CD8-positive, alpha-beta memory T cell (primary cell): ENCODE measurements at regions not wholly inside any gene's neighbourhood (a gene's known extent, or its start where the extent isn't known, plus 50 kb on each side); places are given as distances from the start of the nearest gene placed in this dataset.

Experiments
- CTCF ChIA-PET: fragments of 350-600 bp; sonication (Branson Sonifier 250); formaldehyde crosslinking; loops from one replicate; lab custom pipeline; 2021; ENCODE audit warnings: antibody characterized with exemption; lab: Charles Lee
- POLR2A ChIA-PET: fragments of 350-600 bp; sonication (Branson Sonifier 250); formaldehyde crosslinking; loops from one replicate; lab custom pipeline; 2021; ENCODE audit warnings: antibody characterized with exemption; lab: Charles Lee
- DNase-seq, 5 donors: peaks; one replicate each; pipeline versions ENCODE4 v3.0.0 to v3.0.0-alpha.2; 2020 to 2022; ENCODE audit warnings: mixed read lengths in 1 of 5
- H3K27ac ChIP-seq: one replicate; pipeline ENCODE4 v1.7.0; 2013; ENCODE audit warnings: low read depth, mild to moderate bottlenecking, low read length, moderate library complexity
- H3K27me3 ChIP-seq: 2 replicates; pipeline ENCODE4 v1.7.0; 2013; ENCODE audit warnings: low read length, mild to moderate bottlenecking; ENCODE audit not compliant: insufficient read depth, poor library complexity, severe bottlenecking
- H3K36me3 ChIP-seq: 2 replicates; pipeline ENCODE4 v1.7.0; 2013; ENCODE audit warnings: mild to moderate bottlenecking, low read length, moderate library complexity; ENCODE audit not compliant: insufficient read depth
- H3K4me1 ChIP-seq: 2 replicates; pipeline ENCODE4 v1.7.0; 2013; ENCODE audit warnings: mild to moderate bottlenecking, low read length, moderate library complexity; ENCODE audit not compliant: insufficient read depth
- H3K4me3 ChIP-seq: 2 replicates; pipeline ENCODE4 v1.7.0; 2013; ENCODE audit warnings: mild to moderate bottlenecking, low read length
- H3K9me3 ChIP-seq: 2 replicates; pipeline ENCODE4 v1.7.0; 2013; ENCODE audit warnings: mild to moderate bottlenecking, low read length
- H3K27ac Mint-ChIP-seq, 8 donors: one replicate each; pipeline ENCODE4 v1.8.0; 2020 to 2021; ENCODE audit warnings: mixed read lengths in 8 of 8, mild to moderate bottlenecking in 6 of 8, inconsistent platforms in 3 of 8, moderate library complexity in 3 of 8
- H3K27me3 Mint-ChIP-seq, 2 donors: one replicate each; pipeline ENCODE4 v1.8.0; 2020 to 2021; ENCODE audit warnings: mixed read lengths in 2 of 2, mild to moderate bottlenecking in 1 of 2, moderate library complexity in 1 of 2
- H3K36me3 Mint-ChIP-seq, 3 donors: one replicate each; pipeline ENCODE4 v1.8.0; 2020 to 2021; ENCODE audit warnings: mixed read lengths in 3 of 3, inconsistent platforms in 1 of 3, mild to moderate bottlenecking in 1 of 3
- H3K4me1 Mint-ChIP-seq, 3 donors: one replicate each; pipeline ENCODE4 v1.8.0; 2020 to 2021; ENCODE audit warnings: mixed read lengths in 3 of 3, inconsistent platforms in 1 of 3, mild to moderate bottlenecking in 1 of 3
- H3K4me3 Mint-ChIP-seq, 7 donors: one replicate each; pipeline ENCODE4 v1.8.0; 2020 to 2021; ENCODE audit warnings: mixed read lengths in 7 of 7, mild to moderate bottlenecking in 6 of 7, moderate library complexity in 4 of 7, inconsistent platforms in 2 of 7
- H3K9me3 Mint-ChIP-seq, 5 donors: one replicate each; pipeline ENCODE4 v1.8.0; 2020 to 2022; ENCODE audit warnings: mixed read lengths in 5 of 5, mild to moderate bottlenecking in 3 of 5, moderate library complexity in 2 of 5, inconsistent platforms in 1 of 5

GRCh38 chr2:147558620-147559019 is 286.2 kb upstream of the ACVR2A start:
- H3K27ac Mint-ChIP-seq: peak overlapping the region in 1 of 8 donors; percentile 7
- no peaks in the 10 kb centered on the region for H3K9me3 ChIP-seq

GRCh38 chr2:147554521-147555107 is 290.2 kb upstream of the ACVR2A start:
- POLR2A ChIA-PET: no interaction called here
- no peaks in the 10 kb centered on the region for H3K27me3 ChIP-seq
- CTCF ChIA-PET: no interaction called here
- no peak overlapping the region for H3K4me3 ChIP-seq
- H3K9me3 ChIP-seq: no peaks in the 10 kb centered on the region
- H3K4me1 Mint-ChIP-seq: no peaks in the 10 kb centered on the region
- H3K27ac Mint-ChIP-seq: no peak overlapping the region
- no peak overlapping the region for H3K27ac ChIP-seq
- H3K9me3 Mint-ChIP-seq: no peaks in the 10 kb centered on the region
- no peaks in the 10 kb centered on the region for H3K36me3 ChIP-seq
- no peaks in the 10 kb centered on the region for H3K36me3 Mint-ChIP-seq
- no peaks in the 10 kb centered on the region for H3K27me3 Mint-ChIP-seq
- no peaks in the 10 kb centered on the region for H3K4me1 ChIP-seq
- no peak overlapping the region for H3K4me3 Mint-ChIP-seq
- no peak for DNase-seq

More at GRCh38 chr2:147558620-147559019, 286.2 kb upstream of the ACVR2A start:
- no peak for DNase-seq
- Mint-ChIP-seq H3K36me3 (no peaks in the 10 kb centered on the region), H3K9me3 (no peaks in the 10 kb centered on the region), H3K4me1 (no peaks in the 10 kb centered on the region), H3K27me3 (no peaks in the 10 kb centered on the region), H3K4me3 (no peak overlapping the region)
- CTCF ChIA-PET: no interaction called here
- POLR2A ChIA-PET: no interaction called here
- Histone ChIP-seq H3K27me3 (no peaks in the 10 kb centered on the region), H3K4me1 (no peaks in the 10 kb centered on the region), H3K4me3 (no peak overlapping the region), H3K27ac (no peak overlapping the region), H3K36me3 (no peaks in the 10 kb centered on the region)

GRCh38 chr2:147553775-147554271 is 291.0 kb upstream of the ACVR2A start:
- no peak overlapping the region for H3K27ac Mint-ChIP-seq
- H3K4me3 Mint-ChIP-seq: no peak overlapping the region
- POLR2A ChIA-PET: no interaction called here
- H3K36me3 Mint-ChIP-seq: no peaks in the 10 kb centered on the region
- H3K27me3 Mint-ChIP-seq: no peaks in the 10 kb centered on the region
- no peak for DNase-seq
- Histone ChIP-seq H3K9me3 (no peaks in the 10 kb centered on the region), H3K27ac (no peak overlapping the region), H3K4me1 (no peaks in the 10 kb centered on the region), H3K36me3 (no peaks in the 10 kb centered on the region), H3K4me3 (no peak overlapping the region), H3K27me3 (no peaks in the 10 kb centered on the region)
- CTCF ChIA-PET: no interaction called here
- no peaks in the 10 kb centered on the region for H3K4me1 Mint-ChIP-seq
- H3K9me3 Mint-ChIP-seq: no peaks in the 10 kb centered on the region

GRCh38 chr2:147550995-147551731 is 293.7 kb upstream of the ACVR2A start:
- H3K4me3 ChIP-seq: no peak overlapping the region
- no peak overlapping the region for H3K27ac Mint-ChIP-seq
- H3K4me1 Mint-ChIP-seq: no peaks in the 10 kb centered on the region
- H3K9me3 ChIP-seq: no peaks in the 10 kb centered on the region
- H3K4me1 ChIP-seq: no peaks in the 10 kb centered on the region
- H3K27me3 Mint-ChIP-seq: no peaks in the 10 kb centered on the region
- ChIA-PET POLR2A (no interaction called here), CTCF (no interaction called here)
- no peak overlapping the region for H3K27ac ChIP-seq
- no peaks in the 10 kb centered on the region for H3K27me3 ChIP-seq
- no peak for DNase-seq
- no peak overlapping the region for H3K4me3 Mint-ChIP-seq
- no peaks in the 10 kb centered on the region for H3K36me3 Mint-ChIP-seq
- H3K36me3 ChIP-seq: no peaks in the 10 kb centered on the region
- no peaks in the 10 kb centered on the region for H3K9me3 Mint-ChIP-seq

GRCh38 chr2:147549054-147549453 is 295.8 kb upstream of the ACVR2A start:
- Mint-ChIP-seq H3K9me3 (no peaks in the 10 kb centered on the region), H3K27me3 (no peaks in the 10 kb centered on the region), H3K4me1 (no peaks in the 10 kb centered on the region), H3K36me3 (no peaks in the 10 kb centered on the region), H3K27ac (no peak overlapping the region), H3K4me3 (no peak overlapping the region)
- POLR2A ChIA-PET: no interaction called here
- no peak for DNase-seq
- no peaks in the 10 kb centered on the region for H3K36me3 ChIP-seq
- no peaks in the 10 kb centered on the region for H3K4me1 ChIP-seq
- CTCF ChIA-PET: no interaction called here
- H3K4me3 ChIP-seq: no peak overlapping the region
- no peak overlapping the region for H3K27ac ChIP-seq
- no peaks in the 10 kb centered on the region for H3K9me3 ChIP-seq
- no peaks in the 10 kb centered on the region for H3K27me3 ChIP-seq

GRCh38 chr2:147548451-147548850 is 296.4 kb upstream of the ACVR2A start:
- ChIA-PET POLR2A (no interaction called here), CTCF (no interaction called here)
- H3K4me1 ChIP-seq: no peaks in the 10 kb centered on the region
- no peak overlapping the region for H3K27ac ChIP-seq
- DNase-seq: no peak
- no peaks in the 10 kb centered on the region for H3K27me3 ChIP-seq
- Mint-ChIP-seq H3K4me1 (no peaks in the 10 kb centered on the region), H3K9me3 (no peaks in the 10 kb centered on the region), H3K27ac (no peak overlapping the region), H3K4me3 (no peak overlapping the region), H3K27me3 (no peaks in the 10 kb centered on the region), H3K36me3 (no peaks in the 10 kb centered on the region)
- H3K9me3 ChIP-seq: no peaks in the 10 kb centered on the region
- no peak overlapping the region for H3K4me3 ChIP-seq
- H3K36me3 ChIP-seq: no peaks in the 10 kb centered on the region

- Histone ChIP-seq H3K36me3 (no peaks in the 10 kb centered on the region), H3K4me1 (no peaks in the 10 kb centered on the region), H3K9me3 (no peaks in the 10 kb centered on the region), H3K4me3 (no peak overlapping the region), H3K27ac (no peak overlapping the region), H3K27me3 (no peaks in the 10 kb centered on the region)
- DNase-seq: no peak
- Mint-ChIP-seq H3K36me3 (no peaks in the 10 kb centered on the region), H3K27me3 (no peaks in the 10 kb centered on the region), H3K27ac (no peak overlapping the region), H3K4me1 (no peaks in the 10 kb centered on the region), H3K4me3 (no peak overlapping the region), H3K9me3 (no peaks in the 10 kb centered on the region)
- CTCF ChIA-PET: no interaction called here
- POLR2A ChIA-PET: no interaction called here
These were observed 297.4 kb upstream of the ACVR2A start for GRCh38 chr2:147547440-147547839.

- Mint-ChIP-seq H3K27me3 (no peaks in the 10 kb centered on the region), H3K27ac (no peak overlapping the region), H3K4me3 (no peak overlapping the region), H3K9me3 (no peaks in the 10 kb centered on the region), H3K4me1 (no peaks in the 10 kb centered on the region), H3K36me3 (no peaks in the 10 kb centered on the region)
- H3K27ac ChIP-seq: no peak overlapping the region
- H3K4me1 ChIP-seq: no peaks in the 10 kb centered on the region
- H3K9me3 ChIP-seq: no peaks in the 10 kb centered on the region
- CTCF ChIA-PET: no interaction called here
- no peak overlapping the region for H3K4me3 ChIP-seq
- no peaks in the 10 kb centered on the region for H3K36me3 ChIP-seq
- H3K27me3 ChIP-seq: no peaks in the 10 kb centered on the region
- POLR2A ChIA-PET: no interaction called here
- no peak for DNase-seq
These were observed 298.7 kb upstream of the ACVR2A start for GRCh38 chr2:147546109-147546508.
